Pons (tissue), 1 donor: ENCODE measurements at regions not wholly inside any gene's neighbourhood (a gene's known extent, or its start where the extent isn't known, plus 50 kb on each side); places are given as distances from the start of the nearest gene placed in this dataset.
"Not testable (repeated sequence)": the region's sequence is repeated elsewhere in the genome, so short reads cannot be mapped to it uniquely, and the experiment has no call there.

Experiments used
- DNase-seq: peaks from one replicate; pipeline ENCODE4 v3.0.0-alpha.2; 2016; ENCODE audit warnings: low spot score

GRCh38 chrX:114015966-114016365, 567.9 kb upstream of the HTR2C start:
- DNase-seq, result no peak

DNA sequence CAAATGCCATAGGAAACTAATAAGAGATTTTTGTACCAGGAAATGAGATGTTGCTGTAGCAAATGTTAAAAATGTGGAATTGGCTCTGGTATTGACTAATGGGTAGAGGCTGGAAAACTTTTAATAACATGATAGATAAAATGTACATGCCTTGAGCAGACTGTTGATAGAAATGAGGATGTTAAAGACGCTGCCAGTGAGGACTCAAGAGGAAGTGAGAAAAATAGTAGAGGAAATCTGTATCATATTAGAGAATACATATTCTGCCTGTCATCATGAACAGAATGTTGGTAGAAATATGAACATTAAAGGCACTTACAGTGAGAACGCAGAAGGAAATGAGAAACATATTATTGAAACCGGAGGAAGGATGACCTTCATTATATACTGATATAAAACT, 577.2 kb upstream of the HTR2C start:
- no peak for DNase-seq

DNA sequence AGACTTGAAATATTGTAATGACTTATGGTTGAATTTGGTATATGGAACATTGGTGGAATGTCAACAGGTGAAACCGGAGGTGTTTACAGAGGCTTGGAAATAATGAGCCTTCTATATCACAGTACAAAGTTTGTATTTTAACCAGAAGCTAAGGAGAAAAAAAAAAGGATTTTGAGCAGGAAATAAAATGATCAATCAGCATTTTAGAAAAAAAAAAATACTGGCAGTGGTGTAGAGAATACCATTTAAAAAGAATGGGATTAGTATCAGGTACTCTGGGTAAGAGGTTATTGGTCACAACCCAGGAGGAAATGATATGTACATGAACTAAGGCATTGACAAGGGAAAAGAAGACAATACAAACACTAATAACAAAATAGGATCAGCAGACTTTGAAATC, 587.1 kb upstream of the HTR2C start:
- DNase-seq, result no peak

DNA sequence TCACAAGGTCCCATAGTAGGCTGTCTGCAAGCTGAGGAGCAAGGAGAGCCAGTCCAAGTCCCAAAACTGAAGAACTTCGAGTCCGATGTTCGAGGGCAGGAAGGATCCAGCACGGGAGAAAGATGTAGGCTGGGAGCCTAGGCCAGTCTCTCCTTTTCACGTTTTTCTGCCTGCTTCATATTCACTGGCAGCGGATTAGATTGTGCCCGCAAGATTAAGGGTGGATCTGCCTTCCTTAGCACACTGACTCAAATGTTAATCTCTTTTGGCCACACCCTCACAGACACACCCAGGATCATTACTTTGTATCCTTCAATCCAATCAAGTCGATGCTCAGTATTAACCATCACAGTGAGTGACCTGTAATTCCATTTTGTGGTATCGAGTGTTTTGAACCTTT, 592.2 kb upstream of the HTR2C start:
- not testable (repeated sequence) for DNase-seq

GRCh38 chrX:113990669-113991068, 593.2 kb upstream of the HTR2C start:
- DNase-seq, result not testable (repeated sequence)

- not testable (repeated sequence) for DNase-seq
Observed at GRCh38 chrX:113988315-113988935, 595.5 kb upstream of the HTR2C start.

- DNase-seq, result no peak
Observed at GRCh38 chrX:113986427-113986826, 597.5 kb upstream of the HTR2C start.

DNA sequence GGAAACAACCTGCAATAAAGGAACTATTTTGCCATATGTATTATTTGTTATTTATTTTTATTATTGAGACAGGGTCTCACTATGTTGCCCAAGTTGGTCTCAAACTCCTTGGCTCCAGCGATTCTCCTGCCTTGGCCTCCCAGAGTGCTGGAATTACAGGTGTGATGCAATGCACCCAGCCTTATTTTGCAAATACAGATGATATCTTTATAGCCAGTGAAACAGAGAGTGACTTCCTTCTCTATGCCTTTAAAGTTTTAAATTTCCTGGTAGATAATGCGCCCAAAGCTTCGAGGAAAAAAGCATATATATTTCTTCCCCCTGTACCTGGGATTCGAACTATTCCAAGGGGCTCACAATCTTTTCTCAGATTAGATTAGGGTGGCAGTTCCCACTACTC, 601.1 kb upstream of the HTR2C start:
- no peak for DNase-seq

DNA sequence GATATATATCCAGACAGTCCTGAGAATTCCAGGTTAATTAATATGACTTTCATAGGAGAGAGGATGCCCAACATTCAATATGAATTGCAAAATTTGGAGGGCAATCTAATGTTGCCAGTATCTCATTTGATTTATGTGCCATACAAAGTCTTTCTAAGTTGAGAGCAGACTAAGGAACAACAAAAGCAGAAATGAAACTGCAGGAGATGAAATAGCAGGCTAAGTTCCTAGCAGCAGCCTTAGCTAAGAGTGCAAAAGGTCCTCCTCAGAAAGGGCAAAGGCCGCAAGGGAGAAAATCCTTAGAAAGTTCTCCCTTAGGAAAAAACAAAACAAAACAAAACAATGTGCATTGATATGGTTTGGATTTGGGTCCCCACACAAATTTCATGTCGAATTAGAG, 602.9 kb upstream of the HTR2C start:
- DNase-seq, result peak; percentile 31

GRCh38 chrX:113977887-113978286, 606.0 kb upstream of the HTR2C start:
- DNase-seq, result no peak

- DNase-seq, result no peak
Observed at GRCh38 chrX:113975441-113975840, 608.4 kb upstream of the HTR2C start.

DNA sequence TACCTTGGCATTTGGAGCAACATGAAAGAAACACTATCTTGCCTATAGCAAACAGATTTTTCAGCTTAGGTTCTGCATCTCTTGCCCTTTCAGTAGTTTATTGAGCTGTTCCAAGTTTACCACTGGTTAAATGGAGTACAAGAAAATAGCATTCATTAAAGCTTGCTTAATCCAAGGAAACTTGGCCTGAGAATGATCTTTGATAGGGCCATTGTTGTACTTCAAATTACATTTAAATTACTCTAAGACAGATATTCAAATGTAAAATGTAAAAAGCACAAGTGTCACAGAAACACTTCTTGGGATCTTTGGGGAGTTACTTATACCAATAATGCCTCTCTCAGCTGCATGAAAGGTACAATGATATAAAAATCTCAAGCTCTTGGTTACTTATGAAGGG, 609.0 kb upstream of the HTR2C start:
- DNase-seq, result no peak

GRCh38 chrX:113973706-113974105, 610.2 kb upstream of the HTR2C start:
- no peak for DNase-seq

GRCh38 chrX:113966791-113967190, 617.1 kb upstream of the HTR2C start:
- no peak for DNase-seq

DNA sequence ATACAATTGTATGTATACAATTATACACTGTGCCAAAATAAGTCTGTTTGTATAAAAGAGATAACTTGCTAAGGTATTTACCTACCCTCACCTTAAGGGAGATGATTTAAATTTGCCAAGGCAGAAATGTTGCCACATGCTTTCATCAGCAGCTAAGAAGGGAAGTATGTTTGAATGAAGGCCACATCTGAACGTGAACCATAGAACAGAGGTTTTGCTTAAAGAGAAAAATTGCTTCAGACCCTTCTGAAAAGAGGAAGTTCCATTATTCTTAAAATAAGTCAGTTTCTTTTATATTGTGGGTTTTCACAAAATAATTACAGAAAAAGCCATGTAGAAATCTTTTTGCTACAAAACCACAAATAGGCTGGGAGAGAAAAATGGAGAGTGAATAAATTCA, 621.5 kb upstream of the HTR2C start:
- DNase-seq, result peak; percentile 2

DNA sequence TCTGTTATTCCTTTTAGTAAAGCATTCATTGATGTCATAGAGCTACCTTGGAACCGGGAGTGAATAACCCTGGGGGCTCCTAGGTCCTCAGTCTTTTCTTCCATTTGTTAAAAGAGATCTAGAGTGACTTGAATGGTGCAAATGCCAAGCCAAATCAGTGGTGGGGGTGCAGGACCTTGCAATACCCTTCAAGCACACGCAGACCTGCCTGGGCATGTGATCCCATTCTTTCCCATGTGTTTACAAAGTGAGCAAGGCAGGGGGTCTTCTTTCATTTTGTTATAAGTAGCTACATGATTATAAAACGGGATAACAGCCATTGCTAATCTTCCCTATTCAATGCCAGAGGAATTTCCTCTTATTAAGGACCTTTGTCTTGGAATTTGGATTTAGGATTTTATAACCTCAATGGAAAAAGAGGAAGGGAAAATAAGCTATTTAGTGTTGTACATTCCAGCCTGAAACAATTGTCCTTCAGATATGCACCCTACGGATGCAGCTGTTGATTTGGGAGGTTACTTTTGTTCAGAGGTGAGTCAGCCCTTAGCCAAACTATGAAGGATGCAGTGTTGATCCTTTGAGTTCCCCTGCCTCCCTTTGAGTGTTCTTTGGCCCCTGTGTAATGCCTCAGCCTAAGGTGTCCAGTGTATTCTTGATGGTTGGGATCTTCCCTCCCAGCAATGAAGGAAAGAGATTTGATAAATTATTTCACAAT, 623.8 kb upstream of the HTR2C start:
- DNase-seq, result no peak

DNA sequence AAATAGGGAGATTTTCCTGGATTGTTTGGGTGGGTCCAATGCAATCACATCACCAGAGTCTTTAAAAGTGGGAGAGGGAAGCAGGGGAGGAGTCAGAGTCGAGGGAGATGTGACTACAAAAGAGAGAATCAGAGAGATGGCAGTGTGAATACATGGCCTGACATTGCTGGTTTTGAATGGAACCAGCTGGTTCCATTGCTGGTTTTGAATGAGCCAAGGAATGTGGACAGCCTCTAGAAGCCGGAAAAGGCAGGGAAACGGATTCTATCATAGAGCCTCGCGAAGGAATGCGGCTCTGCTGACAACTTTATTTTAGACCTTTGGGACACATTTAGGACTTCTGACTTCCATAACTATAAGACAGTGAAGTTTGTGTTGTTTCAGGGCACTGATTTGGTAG, 627.0 kb upstream of the HTR2C start:
- no peak for DNase-seq

DNA sequence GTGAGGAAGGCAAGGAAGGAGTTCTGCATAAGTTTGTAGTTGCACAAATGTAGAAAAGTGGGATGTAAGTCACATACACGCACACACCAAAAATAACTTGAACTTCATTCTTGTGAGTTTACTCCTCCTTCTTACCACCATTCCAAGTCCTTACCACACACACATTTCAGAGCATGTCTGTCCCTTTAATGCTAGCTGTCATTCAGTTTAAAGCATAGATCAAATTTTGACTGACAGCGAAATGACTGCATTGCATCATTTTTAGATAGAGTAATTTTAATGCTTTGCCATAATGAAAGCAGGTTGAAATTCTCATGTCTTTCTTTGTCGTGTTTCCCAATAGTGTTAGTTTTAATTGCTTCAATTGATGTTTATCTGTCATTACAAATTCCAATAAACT, 629.6 kb upstream of the HTR2C start:
- DNase-seq, result no peak

GRCh38 chrX:113950081-113950678, 633.7 kb upstream of the HTR2C start:
- DNase-seq, result no peak

GRCh38 chrX:113947548-113947947, 636.3 kb upstream of the HTR2C start:
- no peak for DNase-seq

- no peak for DNase-seq
Observed at GRCh38 chrX:113935518-113935917, 648.4 kb upstream of the HTR2C start.

DNA sequence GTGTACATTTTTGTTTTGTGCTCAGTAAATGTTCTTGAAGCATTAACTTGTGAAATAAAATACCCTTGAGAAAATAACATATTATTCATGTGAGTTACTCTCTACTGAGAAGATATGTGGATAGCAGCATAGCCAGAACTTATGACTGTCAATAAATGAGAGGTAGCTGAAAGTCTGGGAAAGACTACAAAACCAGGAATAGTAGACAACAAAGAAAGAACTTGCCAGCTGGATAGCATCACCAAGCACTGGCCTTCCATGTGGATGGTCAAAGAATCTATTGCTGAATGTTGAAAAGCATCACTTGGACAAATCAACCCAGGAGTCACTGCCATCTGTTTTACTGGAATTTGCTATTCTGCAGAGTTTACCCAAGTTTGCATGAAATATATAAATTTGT, 650.0 kb upstream of the HTR2C start:
- no peak for DNase-seq

DNA sequence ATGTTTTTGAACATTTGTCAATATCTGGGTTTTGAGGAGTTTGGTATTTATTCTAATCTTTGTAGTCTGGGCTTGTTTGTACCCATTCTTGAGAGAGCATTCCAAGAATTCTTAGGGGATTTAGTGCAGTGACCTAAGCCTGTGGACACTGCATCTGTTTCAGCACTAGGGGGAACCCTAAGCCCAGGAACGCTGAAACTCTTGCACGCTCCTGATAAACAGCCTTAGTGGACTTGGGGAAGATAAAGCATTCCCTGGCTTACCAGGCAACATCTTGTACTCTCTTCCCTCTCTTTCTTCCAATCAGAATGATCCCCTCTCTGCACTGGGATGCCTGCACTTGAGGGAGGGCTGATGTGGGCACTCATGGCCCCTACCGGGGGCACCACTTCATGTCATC, 654.9 kb upstream of the HTR2C start:
- peak; percentile 18 for DNase-seq

GRCh38 chrX:113920661-113921060, 663.2 kb upstream of the HTR2C start:
- DNase-seq, result no peak
